Adipocyte (in vitro differentiated cells): ENCODE measurements at regions not wholly inside any gene's neighbourhood (a gene's known extent, or its start where the extent isn't known, plus 50 kb on each side); places are given as distances from the start of the nearest gene placed in this dataset.
"Not testable (repeated sequence)": the region's sequence is repeated elsewhere in the genome, so short reads cannot be mapped to it uniquely, and the experiment has no call there.

Experiments used
- DNase-seq: peaks from one replicate; pipeline ENCODE4 v3.0.0-alpha.2; 2015; ENCODE audit warnings: low read depth
- H3K27me3 ChIP-seq: replicated peaks from 2 replicates; pipeline ENCODE4 v1.7.0; 2013; ENCODE audit warnings: mild to moderate bottlenecking, low read length, moderate library complexity; ENCODE audit not compliant: control insufficient read depth, insufficient read depth
- H3K36me3 ChIP-seq: 2 replicates; pipeline ENCODE4 v1.7.0; 2013; ENCODE audit warnings: low read length, mild to moderate bottlenecking, moderate library complexity; ENCODE audit not compliant: control insufficient read depth, insufficient read depth, severe bottlenecking
- H3K4me1 ChIP-seq: 2 replicates; pipeline ENCODE4 v1.7.0; 2013; ENCODE audit warnings: mild to moderate bottlenecking, low read length, moderate library complexity; ENCODE audit not compliant: control insufficient read depth, insufficient read depth
- H3K4me3 ChIP-seq: 2 replicates; pipeline ENCODE4 v1.7.0; 2013; ENCODE audit warnings: mild to moderate bottlenecking, low read length, moderate library complexity
- H3K9ac ChIP-seq: 2 replicates; pipeline ENCODE4 v1.7.0; 2013; ENCODE audit warnings: mild to moderate bottlenecking, low read length, moderate library complexity
- H3K9me3 ChIP-seq: 2 replicates; pipeline ENCODE4 v1.7.0; 2013; ENCODE audit warnings: mild to moderate bottlenecking, low read length, moderate library complexity; ENCODE audit not compliant: control insufficient read depth

DNA sequence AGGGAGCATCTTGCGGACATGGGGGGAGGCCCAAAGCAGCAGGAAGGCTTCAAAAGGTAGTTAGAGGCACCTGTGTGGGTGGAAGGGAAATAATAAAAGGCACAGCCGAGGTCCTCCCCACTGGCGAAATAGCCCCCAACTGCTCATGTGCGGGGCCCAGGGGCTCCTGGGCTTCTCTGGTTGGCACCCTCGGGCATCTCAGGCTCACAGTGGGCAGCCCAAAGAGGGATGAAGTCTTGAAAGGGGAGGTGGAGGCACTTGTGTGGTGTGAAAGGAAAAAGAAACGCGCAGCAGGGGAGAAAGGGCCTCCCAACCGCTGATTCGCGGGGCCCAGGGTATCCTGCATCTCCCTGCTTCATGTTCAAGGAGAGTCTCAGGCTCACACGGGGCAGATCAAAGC, 579.4 kb downstream of the ALG10 start:
- no peak overlapping the region for H3K4me3 ChIP-seq
- H3K9me3 ChIP-seq, result no peaks in the 10 kb centered on the region
- DNase-seq, result no peak
- H3K4me1 ChIP-seq, result no peaks in the 10 kb centered on the region
- H3K27me3 ChIP-seq, result no peaks in the 10 kb centered on the region
- no peaks in the 10 kb centered on the region for H3K36me3 ChIP-seq
- no peak overlapping the region for H3K9ac ChIP-seq

DNA sequence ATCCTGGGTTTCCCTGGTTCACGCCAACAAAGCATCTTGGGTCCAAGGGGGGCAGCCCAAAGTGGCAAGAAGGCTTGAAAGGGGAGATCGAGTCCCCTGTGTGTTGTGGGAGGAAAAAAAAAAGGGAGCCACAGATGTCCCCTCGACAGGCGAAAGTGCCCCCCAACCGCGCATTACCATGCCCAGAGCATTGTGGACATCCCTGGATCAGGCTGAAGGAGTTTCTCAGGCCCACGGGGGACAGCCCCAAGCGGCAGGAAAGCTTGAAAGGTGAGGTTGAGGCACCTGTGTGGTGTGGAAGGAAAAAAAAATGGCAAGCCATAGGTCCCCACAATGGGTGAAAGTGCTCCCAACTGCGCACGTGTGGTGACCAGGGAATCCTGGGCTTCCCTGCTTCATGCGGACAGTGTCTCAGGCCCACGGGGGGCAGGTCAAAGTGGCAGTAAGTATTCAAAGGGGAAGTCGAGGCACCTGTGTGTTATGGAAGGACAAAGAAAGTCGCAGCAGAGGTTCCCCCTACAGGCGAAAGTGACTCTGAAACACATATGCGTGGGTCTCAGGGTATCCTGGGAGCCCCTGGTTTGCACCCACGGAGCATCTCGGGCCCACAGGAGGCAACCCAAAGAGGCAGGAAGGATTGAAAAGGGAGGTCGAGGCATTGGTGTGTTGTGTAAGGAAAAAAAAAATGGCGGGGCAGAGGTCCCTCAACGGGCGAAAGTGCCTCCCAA, 580.1 kb downstream of the ALG10 start:
- H3K4me1 ChIP-seq, result no peaks in the 10 kb centered on the region
- H3K9me3 ChIP-seq, result no peaks in the 10 kb centered on the region
- H3K9ac ChIP-seq, result no peak overlapping the region
- no peaks in the 10 kb centered on the region for H3K36me3 ChIP-seq
- H3K27me3 ChIP-seq, result no peaks in the 10 kb centered on the region
- DNase-seq, result no peak
- no peak overlapping the region for H3K4me3 ChIP-seq

DNA sequence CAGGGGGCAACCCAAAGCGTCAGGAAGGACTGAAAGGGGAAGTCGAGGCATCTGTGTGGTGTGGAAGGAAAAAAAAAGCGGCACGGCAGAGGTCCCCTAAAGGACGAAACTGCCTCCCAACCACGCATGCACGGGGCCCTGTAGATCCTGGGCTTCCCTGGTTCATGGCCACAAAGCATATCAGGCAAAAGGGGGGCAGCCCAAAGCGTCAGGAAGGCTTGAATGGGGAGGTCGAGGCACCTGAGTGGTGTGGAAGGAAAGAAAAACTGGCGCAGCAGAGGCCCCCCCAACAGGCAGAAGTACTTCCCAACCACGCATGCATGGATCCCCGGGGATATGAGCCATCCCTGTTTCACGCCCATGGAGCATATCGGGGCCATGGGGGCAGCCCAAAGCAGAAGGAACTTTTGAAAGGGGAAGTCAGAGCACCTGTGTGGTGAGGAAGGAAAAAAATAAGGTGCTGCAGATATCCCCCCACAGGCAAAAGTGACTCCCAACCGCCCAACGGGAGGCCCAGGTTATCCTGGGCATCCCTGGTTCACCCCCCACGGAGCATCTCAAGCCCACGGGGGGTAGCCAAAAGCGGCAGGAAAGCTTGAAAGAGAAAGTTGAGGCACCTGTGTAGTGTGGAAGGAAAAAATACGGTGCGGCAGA, 581.2 kb downstream of the ALG10 start:
- no peaks in the 10 kb centered on the region for H3K4me1 ChIP-seq
- H3K36me3 ChIP-seq, result no peaks in the 10 kb centered on the region
- no peak overlapping the region for H3K9ac ChIP-seq
- H3K27me3 ChIP-seq, result no peaks in the 10 kb centered on the region
- no peaks in the 10 kb centered on the region for H3K9me3 ChIP-seq
- no peak overlapping the region for H3K4me3 ChIP-seq
- DNase-seq, result no peak

DNA sequence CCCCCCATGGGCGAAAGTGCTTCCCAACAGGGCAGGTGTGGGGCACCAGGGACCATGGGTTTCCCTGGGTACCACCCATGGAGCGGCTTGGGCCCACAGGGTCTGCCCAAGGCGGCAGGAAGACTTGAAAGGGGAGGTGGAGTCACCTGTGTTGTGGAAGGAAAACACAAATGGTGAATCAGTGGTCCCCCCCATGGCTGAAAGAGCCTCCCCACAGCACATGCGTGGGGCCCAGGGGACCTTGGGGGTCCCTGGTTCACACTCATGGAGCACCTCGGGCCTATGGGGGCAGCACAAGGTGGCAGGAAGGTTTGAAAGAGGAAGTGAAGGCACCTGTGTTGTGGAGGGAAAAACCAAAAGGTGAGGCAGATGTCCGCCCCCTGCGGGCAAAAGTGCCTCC, 581.9 kb downstream of the ALG10 start:
- no peaks in the 10 kb centered on the region for H3K27me3 ChIP-seq
- H3K36me3 ChIP-seq, result no peaks in the 10 kb centered on the region
- no peak overlapping the region for H3K9ac ChIP-seq
- no peak overlapping the region for H3K4me3 ChIP-seq
- H3K9me3 ChIP-seq, result no peaks in the 10 kb centered on the region
- H3K4me1 ChIP-seq, result no peaks in the 10 kb centered on the region
- no peak for DNase-seq

DNA sequence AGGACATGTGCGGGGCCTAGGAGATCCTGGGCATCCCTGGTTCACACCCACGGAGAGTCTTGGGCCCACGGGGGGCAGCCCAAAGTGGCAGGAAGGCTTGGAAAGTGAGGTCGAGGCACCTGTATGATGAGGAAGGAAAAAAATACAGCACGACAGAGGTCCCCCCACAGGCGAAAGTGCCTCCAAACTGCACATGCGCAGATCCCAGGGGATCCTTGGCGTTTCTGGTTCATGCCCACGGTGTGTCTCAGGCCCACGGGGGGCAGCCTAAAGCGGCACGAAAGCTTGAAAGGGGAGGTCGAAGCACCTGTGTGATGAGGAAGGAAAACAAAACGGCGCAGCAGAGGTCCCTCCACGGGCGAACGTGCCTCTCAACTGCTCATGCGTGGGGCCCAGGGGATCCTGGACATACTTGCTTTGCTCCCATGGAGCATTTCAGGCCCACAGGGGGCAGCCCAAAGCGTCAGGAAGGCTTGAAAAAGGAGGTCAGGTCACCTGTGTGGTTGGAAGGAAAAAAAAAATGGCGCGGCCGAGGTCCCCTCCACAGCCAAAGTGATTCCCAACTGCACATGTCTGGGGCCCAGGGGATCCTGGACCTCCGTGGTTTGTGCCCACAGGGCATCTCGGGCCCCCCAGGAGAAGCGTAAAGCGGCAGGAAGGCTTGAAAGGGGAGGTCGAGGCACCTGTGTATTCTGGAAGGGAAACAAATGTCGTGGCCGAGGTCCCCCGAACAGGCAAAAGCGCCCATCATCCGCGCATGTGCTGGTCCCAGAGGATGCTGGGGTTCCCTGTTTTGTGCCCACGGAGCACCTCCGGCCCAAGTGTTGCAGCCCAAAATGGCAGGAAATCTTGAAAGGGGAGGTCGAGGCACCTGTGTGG, 582.6 kb downstream of the ALG10 start:
- Histone ChIP-seq H3K9ac (no peak overlapping the region), H3K9me3 (no peaks in the 10 kb centered on the region), H3K4me3 (no peak overlapping the region), H3K27me3 (no peaks in the 10 kb centered on the region), H3K36me3 (no peaks in the 10 kb centered on the region), H3K4me1 (no peaks in the 10 kb centered on the region)
- DNase-seq, result no peak

DNA sequence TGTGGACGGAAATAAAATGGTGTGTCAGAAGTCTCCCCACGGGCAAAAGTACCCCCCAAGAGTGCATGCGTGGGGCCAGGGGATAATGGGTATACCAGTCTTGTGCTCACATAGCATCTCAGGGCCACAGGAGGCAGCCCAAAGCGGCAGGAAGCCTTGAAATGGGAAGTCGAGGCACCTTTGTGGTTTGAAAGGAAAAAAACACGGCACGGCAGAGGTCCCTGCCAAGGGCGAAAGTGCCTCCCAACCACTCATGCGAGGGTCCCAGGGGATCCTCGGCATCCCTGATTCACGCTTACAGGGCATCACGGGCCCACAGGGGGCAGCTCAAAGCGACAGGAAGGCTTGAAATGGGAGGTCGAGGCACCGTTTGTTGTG, 583.2 kb downstream of the ALG10 start:
- no peak overlapping the region for H3K9ac ChIP-seq
- no peak overlapping the region for H3K4me3 ChIP-seq
- H3K27me3 ChIP-seq, result no peaks in the 10 kb centered on the region
- no peaks in the 10 kb centered on the region for H3K4me1 ChIP-seq
- DNase-seq, result no peak
- H3K9me3 ChIP-seq, result no peaks in the 10 kb centered on the region
- no peaks in the 10 kb centered on the region for H3K36me3 ChIP-seq

DNA sequence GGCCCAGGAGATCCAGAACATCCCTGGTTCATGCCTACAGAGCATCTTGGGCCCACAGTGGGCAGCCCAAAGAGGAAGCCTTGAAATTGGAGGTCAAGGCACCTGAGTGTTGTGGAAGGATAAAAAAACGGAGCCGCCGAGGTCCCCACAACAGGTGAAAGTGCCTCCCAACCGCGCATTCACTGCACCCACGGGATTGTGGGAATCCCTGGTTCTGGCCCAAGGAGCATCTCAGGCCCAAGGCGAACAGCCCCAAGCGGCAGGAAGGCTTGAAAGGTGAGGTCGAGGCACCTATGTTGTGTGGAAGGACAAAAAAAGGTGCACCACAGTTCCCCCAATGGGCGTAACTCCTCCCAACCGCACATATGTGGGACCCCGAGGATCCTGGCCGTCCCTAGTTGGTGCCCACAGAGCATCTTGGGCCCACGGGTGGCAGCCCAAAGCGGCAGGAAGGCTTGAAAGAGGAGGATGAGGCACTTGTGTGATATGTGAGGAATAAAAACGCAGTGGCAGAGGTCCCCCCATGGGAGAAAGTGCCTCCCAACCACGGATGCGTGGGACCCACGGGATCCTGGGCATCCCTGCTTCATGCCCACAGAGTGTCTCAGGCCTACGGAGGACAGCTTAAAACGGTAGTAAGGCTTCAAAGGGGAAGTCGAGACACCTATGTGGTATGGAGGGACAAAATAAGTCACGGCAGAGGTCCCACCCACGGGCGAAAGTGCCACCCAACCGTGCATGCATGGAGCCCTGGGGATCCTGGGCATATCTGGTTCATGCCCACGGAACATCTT, 583.9 kb downstream of the ALG10 start:
- no peaks in the 10 kb centered on the region for H3K9me3 ChIP-seq
- no peaks in the 10 kb centered on the region for H3K27me3 ChIP-seq
- no peak overlapping the region for H3K9ac ChIP-seq
- no peaks in the 10 kb centered on the region for H3K4me1 ChIP-seq
- DNase-seq, result no peak
- no peaks in the 10 kb centered on the region for H3K36me3 ChIP-seq
- no peak overlapping the region for H3K4me3 ChIP-seq

DNA sequence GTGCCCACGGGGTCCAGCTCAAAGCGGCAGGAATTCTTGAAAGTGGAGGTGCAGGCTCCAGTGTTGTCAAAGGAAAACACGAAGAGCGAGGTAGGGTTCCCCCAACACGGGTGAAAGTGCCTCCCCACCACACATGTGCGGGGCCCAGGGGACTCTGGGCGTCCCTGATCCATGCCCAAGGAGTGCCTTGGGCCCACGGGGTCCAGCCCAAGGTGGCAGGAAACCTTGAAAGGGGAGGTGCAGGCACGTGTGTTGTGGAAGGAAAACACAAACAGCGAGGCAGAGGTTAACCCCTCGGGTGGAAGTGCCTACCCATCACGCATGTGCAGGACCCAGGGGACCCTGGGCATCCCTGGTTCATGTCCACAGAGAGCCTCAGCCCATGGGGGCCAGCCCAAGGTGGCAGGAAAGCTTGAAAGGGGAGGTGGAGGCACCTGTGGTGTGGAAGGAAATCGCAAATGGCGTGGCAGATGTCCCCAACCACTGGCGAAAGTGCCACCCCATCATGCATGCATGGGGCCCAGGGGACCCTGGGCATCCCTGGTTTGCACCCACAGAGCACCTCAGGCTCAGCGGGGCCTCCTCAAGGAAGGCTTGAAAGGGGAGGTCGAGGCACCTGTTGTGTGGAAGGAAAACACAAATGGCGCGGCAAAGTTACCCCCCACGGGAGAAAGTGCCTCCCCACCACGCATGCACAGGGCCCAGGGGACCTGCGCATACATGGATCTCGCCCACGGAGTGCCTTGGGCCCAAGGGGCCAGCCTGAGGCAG, 584.6 kb downstream of the ALG10 start:
- Histone ChIP-seq H3K9me3 (no peaks in the 10 kb centered on the region), H3K9ac (no peak overlapping the region), H3K27me3 (no peaks in the 10 kb centered on the region), H3K4me1 (no peaks in the 10 kb centered on the region), H3K36me3 (no peaks in the 10 kb centered on the region), H3K4me3 (no peak overlapping the region)
- DNase-seq, result no peak

DNA sequence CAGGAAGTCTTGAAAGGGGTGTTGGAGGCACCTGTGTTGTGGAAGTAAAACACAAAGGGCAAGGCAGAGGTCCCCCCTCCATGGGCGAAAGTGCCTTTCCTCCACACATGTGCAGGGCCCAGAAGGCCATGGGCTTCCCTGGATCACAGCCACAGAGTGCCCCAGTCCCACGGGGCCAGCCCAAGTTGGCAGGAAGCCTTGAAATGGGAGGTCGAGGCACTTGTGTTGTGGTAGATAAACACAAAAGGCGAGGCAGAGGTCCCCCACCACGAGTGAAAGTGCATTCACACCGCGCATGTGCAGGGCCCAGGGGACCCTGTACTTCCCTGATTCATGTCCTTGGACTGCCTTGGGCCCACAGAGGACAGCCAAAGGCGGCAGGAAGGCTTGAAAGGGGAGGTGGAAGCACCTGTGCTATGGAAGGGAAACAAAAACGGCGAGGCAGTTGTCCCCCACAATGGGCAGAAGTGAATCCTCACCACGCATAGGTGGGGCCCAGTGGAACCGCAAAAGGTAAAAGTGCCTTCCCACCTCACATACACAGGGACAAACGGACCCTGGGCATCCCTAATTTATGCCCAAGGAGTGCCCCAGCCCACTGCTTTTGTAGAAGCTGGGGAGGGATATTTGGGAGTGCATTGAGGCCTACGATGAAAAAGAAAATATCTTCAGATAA, 585.4 kb downstream of the ALG10 start:
- H3K9me3 ChIP-seq, result no peaks in the 10 kb centered on the region
- no peak for DNase-seq
- no peaks in the 10 kb centered on the region for H3K36me3 ChIP-seq
- H3K4me3 ChIP-seq, result no peak overlapping the region
- H3K4me1 ChIP-seq, result no peaks in the 10 kb centered on the region
- no peak overlapping the region for H3K9ac ChIP-seq
- no peaks in the 10 kb centered on the region for H3K27me3 ChIP-seq

DNA sequence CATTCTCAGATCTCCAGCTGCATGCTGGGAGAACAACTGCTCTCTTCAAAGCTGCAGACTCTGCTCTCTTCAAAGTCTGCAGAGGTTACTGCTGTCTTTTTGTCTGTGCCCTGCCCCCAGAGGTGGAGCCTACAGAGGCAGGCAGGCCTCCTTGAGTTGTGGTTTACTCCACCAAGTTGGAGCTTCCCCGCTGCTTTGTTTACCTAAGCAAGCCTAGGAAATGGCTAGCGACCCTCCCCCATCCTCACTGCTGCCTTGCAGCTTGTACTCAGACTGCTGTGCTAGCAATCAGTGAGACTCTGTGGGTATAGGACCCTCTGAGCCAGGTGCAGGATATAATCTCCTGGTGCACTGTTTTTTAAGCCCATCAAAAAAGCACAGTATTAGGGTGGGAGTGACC, 591.7 kb downstream of the ALG10 start:
- H3K9me3 ChIP-seq, result peaks cover 46% of the 10 kb centered on the region
- H3K4me1 ChIP-seq, H3K4me3 ChIP-seq, DNase-seq, H3K27me3 ChIP-seq, H3K9ac ChIP-seq, H3K36me3 ChIP-seq: not testable (repeated sequence)
